MG63 (cell line): ENCODE measurements at regions not wholly inside any gene's neighbourhood (a gene's known extent, or its start where the extent isn't known, plus 50 kb on each side); places are given as distances from the start of the nearest gene placed in this dataset.
"Not testable (repeated sequence)": the region's sequence is repeated elsewhere in the genome, so short reads cannot be mapped to it uniquely, and the experiment has no call there.

Source experiments
- DNase-seq: peaks from one replicate; pipeline ENCODE4 v3.0.0-alpha.2; 2020
- H3K27me3 ChIP-seq: fragments of 250-450 bp; sonication (Bioruptor Pico); 2 replicates; pipeline ENCODE4 v1.5.1; 2020; ENCODE audit warnings: mild to moderate bottlenecking, moderate library complexity
- H3K36me3 ChIP-seq: fragments of 250-450 bp; sonication (Bioruptor Pico); 2 replicates; pipeline ENCODE4 v1.5.1; 2020; ENCODE audit warnings: mild to moderate bottlenecking, moderate library complexity
- H3K4me3 ChIP-seq: fragments of 250-450 bp; sonication (Bioruptor Pico); 2 replicates; pipeline ENCODE4 v1.5.1; 2020; ENCODE audit warnings: mild to moderate bottlenecking, moderate library complexity
- H3K9me3 ChIP-seq: fragments of 250-450 bp; sonication (Bioruptor Pico); 2 replicates; pipeline ENCODE4 v1.5.1; 2020; ENCODE audit warnings: mild to moderate bottlenecking, moderate library complexity

DNA sequence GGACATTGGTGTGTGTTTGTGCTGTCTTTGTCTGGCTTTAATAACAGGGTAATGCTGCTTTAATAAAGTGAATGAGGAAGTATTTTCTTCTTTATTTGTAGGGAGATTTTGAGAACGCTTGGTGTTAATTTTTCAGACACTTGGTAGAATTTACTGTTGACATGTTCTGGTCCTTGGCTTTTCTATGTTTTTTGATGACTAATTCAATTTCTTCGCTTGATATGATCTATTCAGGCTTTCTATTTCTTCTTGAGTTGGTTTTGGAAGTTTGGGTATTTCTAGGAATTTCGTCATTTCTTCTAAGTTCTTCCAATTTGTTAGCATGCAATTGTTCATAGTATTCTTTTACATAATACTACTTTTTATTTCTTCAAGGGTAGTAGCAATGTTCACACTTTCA, 167.8 kb downstream of the TTC6 start:
- Histone ChIP-seq H3K36me3 (no peaks in the 10 kb centered on the region), H3K9me3 (no peaks in the 10 kb centered on the region), H3K4me3 (no peak overlapping the region), H3K27me3 (no peaks in the 10 kb centered on the region)
- no peak for DNase-seq

DNA sequence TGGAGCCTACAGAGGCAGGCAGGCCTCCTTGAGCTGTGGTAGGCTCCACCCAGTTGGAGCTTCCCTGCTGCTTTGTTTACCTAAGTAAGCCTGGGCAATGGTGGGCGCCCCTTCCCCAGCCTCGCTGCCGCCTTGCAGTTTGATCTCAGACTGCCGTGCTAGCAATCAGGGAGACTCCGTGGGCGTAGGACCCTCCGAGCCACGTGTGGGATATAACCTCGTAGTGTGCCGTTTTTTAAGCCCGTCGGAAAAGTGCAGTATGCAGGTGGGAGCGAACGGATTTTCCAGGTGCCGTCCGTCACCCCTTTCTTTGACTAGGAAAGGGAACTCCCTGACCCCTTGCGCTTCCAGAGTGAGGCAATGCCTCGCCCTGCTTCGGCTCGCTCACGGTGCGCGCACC, 176.9 kb downstream of the TTC6 start:
- H3K4me3 ChIP-seq, H3K9me3 ChIP-seq, H3K27me3 ChIP-seq, DNase-seq, H3K36me3 ChIP-seq: not testable (repeated sequence)

DNA sequence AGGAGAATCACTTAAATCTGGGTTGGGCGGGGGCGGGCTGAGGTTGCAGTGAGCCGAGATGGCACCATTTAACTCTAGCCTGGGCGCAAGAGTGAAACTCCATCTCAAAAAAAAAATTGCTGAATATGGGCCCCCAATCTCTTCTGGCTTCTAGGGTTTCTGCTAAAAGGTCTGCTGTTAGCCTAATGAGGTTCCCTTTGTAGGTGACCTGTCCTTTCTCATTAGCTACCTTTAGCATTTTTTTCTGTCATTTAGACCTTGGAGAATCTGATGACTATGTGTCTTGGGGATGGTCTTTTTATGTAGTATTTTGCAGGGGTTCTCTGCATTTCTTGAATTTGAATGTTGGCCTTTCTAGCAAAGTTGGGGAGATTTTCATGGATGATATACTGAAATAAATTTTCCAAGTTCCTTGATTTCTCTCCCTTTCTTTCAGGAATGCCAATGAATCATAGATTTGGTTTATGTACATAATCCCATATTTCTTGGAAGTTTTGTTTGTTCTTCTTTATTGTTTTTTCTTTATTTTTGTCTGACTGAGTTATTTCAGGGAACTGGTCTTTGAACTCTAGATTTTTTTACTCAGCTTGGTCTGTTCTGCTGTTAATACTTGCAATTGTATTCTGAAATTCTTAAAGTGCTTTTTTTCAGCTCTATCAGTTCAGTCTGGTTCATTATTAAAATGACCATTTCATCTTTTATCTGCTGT, 181.5 kb downstream of the TTC6 start:
- H3K36me3 ChIP-seq: no peaks in the 10 kb centered on the region
- no peaks in the 10 kb centered on the region for H3K9me3 ChIP-seq
- no peak for DNase-seq
- no peak overlapping the region for H3K4me3 ChIP-seq
- H3K27me3 ChIP-seq: no peaks in the 10 kb centered on the region

- no peak for DNase-seq
- Histone ChIP-seq H3K4me3 (no peak overlapping the region), H3K27me3 (no peaks in the 10 kb centered on the region), H3K36me3 (no peaks in the 10 kb centered on the region), H3K9me3 (no peaks in the 10 kb centered on the region)
Measured at GRCh38 chr14:37778135-37778943, 182.9 kb downstream of the TTC6 start.

GRCh38 chr14:37779480-37779879, 184.1 kb downstream of the TTC6 start:
- H3K36me3 ChIP-seq: no peaks in the 10 kb centered on the region
- H3K9me3 ChIP-seq: no peaks in the 10 kb centered on the region
- H3K4me3 ChIP-seq: no peak overlapping the region
- no peaks in the 10 kb centered on the region for H3K27me3 ChIP-seq
- no peak for DNase-seq

DNA sequence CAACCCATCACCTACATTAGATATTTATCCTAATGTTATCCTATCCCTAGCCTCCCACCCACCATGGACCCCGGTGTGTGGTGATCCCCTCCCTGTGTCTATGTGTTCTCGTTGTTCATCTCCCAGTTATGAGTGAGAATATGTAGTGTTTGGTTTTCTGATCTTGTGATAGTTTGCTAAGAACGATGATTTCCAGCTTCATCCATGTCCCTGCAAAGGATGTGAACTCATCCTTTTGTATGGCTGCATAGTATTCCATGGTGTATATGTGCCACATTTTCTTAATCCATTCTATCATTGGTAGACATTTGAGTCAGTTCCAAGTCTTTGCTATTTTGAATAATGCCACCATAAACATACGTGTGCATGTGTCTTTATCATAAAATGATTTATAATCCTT, 185.3 kb downstream of the TTC6 start:
- H3K9me3 ChIP-seq, H3K4me3 ChIP-seq, H3K36me3 ChIP-seq, DNase-seq, H3K27me3 ChIP-seq: not testable (repeated sequence)

DNA sequence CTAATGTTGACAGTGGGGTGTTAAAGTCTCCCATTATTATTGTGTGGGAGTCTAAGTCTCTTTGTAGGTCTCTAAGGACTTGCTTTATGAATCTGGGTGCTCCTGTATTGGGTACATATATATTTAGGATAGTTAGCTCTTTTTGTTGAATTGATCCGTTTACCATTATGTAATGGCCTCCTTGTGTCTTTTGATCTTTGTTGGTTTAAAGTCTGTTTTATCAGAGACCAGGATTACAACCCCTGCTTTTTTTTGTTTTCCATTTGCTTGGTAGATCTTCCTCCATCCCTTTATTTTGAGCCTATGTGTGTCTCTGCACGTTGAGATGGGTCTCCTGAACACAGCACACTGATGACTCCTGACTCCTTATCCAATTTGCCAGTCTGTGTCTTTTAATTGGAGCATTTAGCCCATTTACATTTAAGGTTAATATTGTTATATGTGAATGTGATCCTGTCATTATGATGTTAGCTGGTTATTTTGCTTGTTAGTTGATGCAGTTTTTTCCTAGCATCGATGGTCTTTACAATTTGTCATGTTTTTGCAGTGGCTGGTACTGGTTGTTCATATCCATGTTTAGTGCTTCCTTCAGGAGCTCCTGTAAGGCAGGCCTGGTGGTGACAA, 188.9 kb downstream of the TTC6 start:
- H3K27me3 ChIP-seq, H3K4me3 ChIP-seq, H3K36me3 ChIP-seq, H3K9me3 ChIP-seq, DNase-seq: not testable (repeated sequence)

GRCh38 chr14:37784827-37785223, 189.4 kb downstream of the TTC6 start:
- not testable (repeated sequence) for H3K4me3 ChIP-seq, DNase-seq, H3K9me3 ChIP-seq, H3K36me3 ChIP-seq, H3K27me3 ChIP-seq

- H3K27me3 ChIP-seq, DNase-seq, H3K4me3 ChIP-seq, H3K9me3 ChIP-seq, H3K36me3 ChIP-seq: not testable (repeated sequence)
Measured at GRCh38 chr14:37785298-37785697, 189.9 kb downstream of the TTC6 start.

GRCh38 chr14:37786114-37786625, 190.7 kb downstream of the TTC6 start:
- H3K27me3 ChIP-seq, DNase-seq, H3K9me3 ChIP-seq, H3K36me3 ChIP-seq, H3K4me3 ChIP-seq: not testable (repeated sequence)

GRCh38 chr14:37787879-37788494, 192.6 kb downstream of the TTC6 start:
- H3K27me3 ChIP-seq: no peaks in the 10 kb centered on the region
- no peaks in the 10 kb centered on the region for H3K9me3 ChIP-seq
- no peak for DNase-seq
- no peak overlapping the region for H3K4me3 ChIP-seq
- H3K36me3 ChIP-seq: no peaks in the 10 kb centered on the region

DNA sequence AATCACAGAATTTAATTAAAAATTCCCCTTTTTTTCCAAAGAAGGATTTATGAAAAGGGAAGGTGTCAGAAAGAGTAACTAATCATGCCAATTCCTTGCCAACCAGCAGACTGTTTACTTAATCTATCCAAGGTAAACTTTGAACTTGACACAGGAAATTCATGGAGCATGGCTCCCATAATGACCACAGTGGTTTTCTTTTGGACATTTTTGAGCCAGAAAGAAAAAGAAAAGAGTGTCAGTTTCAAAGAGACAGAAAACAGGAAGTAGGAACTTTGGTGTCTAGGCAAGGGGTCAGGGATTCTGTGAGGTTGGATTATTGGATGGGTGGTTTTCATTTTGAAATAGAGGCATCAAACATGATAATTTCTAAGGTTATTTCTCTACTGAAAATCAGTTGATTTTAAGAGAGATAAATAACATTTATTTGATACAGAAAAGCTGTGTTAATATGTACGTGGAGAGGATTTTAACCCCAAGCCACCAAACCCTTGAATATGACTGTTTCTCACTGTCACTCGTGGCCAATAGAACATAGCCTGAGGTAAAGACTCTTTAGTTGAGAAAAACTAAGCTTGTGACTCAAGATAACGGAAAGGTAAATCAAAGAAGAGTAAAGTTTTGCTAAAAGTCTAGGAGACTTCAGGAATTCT, 196.1 kb downstream of the TTC6 start:
- Histone ChIP-seq H3K9me3 (no peaks in the 10 kb centered on the region), H3K27me3 (no peaks in the 10 kb centered on the region)

DNA sequence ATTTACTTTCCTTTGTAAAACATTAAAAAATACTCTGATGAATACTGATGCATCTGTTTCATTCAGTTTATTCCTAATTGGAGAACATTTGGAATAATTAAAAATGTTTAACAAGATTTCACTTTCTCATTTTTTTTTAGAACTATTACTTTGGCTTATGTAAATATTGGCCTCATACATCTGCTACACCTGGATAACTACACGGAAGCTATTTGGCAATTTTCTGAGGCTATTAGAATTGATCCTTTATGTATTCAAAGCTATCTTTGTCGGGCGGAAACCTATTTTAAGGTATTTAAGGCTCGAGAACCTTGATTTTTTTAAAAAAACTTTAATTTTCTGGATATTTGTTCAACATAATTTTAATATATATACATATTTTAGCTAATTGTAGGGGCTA, 196.7 kb downstream of the TTC6 start:
- no peaks in the 10 kb centered on the region for H3K27me3 ChIP-seq
- no peak for DNase-seq
- H3K9me3 ChIP-seq: no peaks in the 10 kb centered on the region
- no peaks in the 10 kb centered on the region for H3K36me3 ChIP-seq
- no peak overlapping the region for H3K4me3 ChIP-seq

More for the DNA sequence above, 196.1 kb downstream of the TTC6 start:
- Histone ChIP-seq H3K4me3 (no peak overlapping the region), H3K36me3 (no peaks in the 10 kb centered on the region)
- DNase-seq: no peak

GRCh38 chr14:37796703-37797416, 201.4 kb downstream of the TTC6 start:
- H3K4me3 ChIP-seq: no peak overlapping the region
- no peaks in the 10 kb centered on the region for H3K36me3 ChIP-seq
- H3K27me3 ChIP-seq: no peaks in the 10 kb centered on the region
- no peak for DNase-seq
- H3K9me3 ChIP-seq: no peaks in the 10 kb centered on the region

DNA sequence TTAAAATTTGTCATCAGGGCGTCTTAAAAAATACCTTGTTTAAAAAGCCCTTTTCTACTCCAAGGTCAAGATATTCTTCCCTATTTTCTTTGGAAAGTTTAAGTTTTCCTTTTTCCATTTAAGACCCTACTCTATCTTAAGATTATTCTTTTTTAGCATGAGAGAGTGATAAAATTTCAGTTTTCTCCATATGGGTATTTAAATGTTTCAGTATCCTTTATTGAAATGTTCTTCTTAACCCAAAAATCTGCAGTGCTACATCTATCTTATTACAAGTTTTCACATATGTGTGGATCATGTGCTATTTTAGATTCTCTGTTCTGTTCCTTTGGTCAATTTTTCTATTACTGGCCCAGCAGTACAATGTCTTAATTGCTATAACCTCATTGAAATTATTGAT, 202.2 kb downstream of the TTC6 start:
- no peaks in the 10 kb centered on the region for H3K27me3 ChIP-seq
- no peaks in the 10 kb centered on the region for H3K9me3 ChIP-seq
- no peak for DNase-seq
- H3K4me3 ChIP-seq: no peak overlapping the region
- no peaks in the 10 kb centered on the region for H3K36me3 ChIP-seq

DNA sequence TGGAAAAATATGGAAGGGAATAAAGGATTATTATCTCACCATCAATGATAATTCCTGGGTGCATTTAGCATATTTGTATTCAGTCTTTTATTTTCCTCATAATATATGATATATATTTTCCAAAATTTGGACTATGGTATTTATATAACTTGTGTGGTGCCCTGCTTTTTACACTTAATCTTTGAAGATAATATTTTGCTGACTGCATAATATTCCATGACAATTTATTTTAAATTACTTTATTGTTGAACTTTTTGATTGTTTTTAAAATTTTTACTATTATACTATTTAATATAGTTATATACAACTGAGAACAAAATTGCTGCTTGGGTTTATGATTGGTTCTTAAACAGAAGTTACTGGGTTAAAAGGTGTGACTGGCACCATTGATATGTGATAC, 212.3 kb downstream of the TTC6 start:
- Histone ChIP-seq H3K9me3 (no peaks in the 10 kb centered on the region), H3K36me3 (no peaks in the 10 kb centered on the region), H3K27me3 (no peaks in the 10 kb centered on the region), H3K4me3 (no peak overlapping the region)
- no peak for DNase-seq
